GM23338 (cell line): ENCODE measurements at regions not wholly inside any gene's neighbourhood (a gene's known extent, or its start where the extent isn't known, plus 50 kb on each side); places are given as distances from the start of the nearest gene placed in this dataset.

Source experiments
- ATAC-seq: fragments of 200-7000 bp; cut with Tn5 transposase; 3 replicates; pipeline ENCODE4 v1.9.1; 2020
- DNase-seq: peaks from one replicate; pipeline ENCODE4 v3.0.0-alpha.2; 2015; ENCODE audit warnings: low spot score
- H2AFZ ChIP-seq: fragments of 200-600 bp; sonication (generic); 2 replicates; pipeline ENCODE4 v1.8.0; 2016; ENCODE audit warnings: antibody characterized with exemption, mild to moderate bottlenecking, moderate library complexity
- H3F3A ChIP-seq: fragments of 200-600 bp; sonication (generic); replicated peaks from 2 replicates; pipeline ENCODE4 v1.8.0; 2017; ENCODE audit warnings: antibody characterized with exemption, mixed run types, low read depth
- H3K27ac ChIP-seq: fragments of 200-600 bp; sonication (generic); 2 replicates; pipeline ENCODE4 v1.6.1; 2016; ENCODE audit warnings: low read depth
- H3K27me3 ChIP-seq: fragments of 200-600 bp; sonication (generic); 2 replicates; pipeline ENCODE4 v1.8.0; 2016; ENCODE audit warnings: mild to moderate bottlenecking, mixed run types, moderate library complexity; ENCODE audit not compliant: insufficient read depth
- H3K36me3 ChIP-seq: fragments of 200-600 bp; sonication (generic); 2 replicates; pipeline ENCODE4 v1.8.0; 2016; ENCODE audit warnings: mild to moderate bottlenecking; ENCODE audit not compliant: insufficient read depth
- H3K4me1 ChIP-seq: fragments of 200-600 bp; sonication (generic); 2 replicates; pipeline ENCODE4 v1.8.0; 2016; ENCODE audit warnings: mild to moderate bottlenecking, moderate library complexity; ENCODE audit not compliant: insufficient read depth
- H3K4me2 ChIP-seq: fragments of 200-600 bp; sonication (generic); 2 replicates; pipeline ENCODE4 v1.7.1; 2017; ENCODE audit warnings: mixed run types
- H3K4me3 ChIP-seq: fragments of 200-600 bp; sonication (generic); 2 replicates; pipeline ENCODE4 v1.6.1; 2016; ENCODE audit warnings: mixed run types
- H3K79me2 ChIP-seq: fragments of 200-600 bp; sonication (generic); replicated peaks from 2 replicates; pipeline ENCODE4 v1.8.0; 2017; ENCODE audit warnings: mild to moderate bottlenecking; ENCODE audit not compliant: insufficient read depth
- H3K9me2 ChIP-seq: fragments of 200-600 bp; sonication (generic); 2 replicates; pipeline ENCODE4 v1.8.0; 2017; ENCODE audit not compliant: insufficient read depth
- H4K20me1 ChIP-seq: fragments of 200-600 bp; sonication (generic); replicated peaks from 2 replicates; pipeline ENCODE4 v1.8.0; 2017; ENCODE audit warnings: mild to moderate bottlenecking; ENCODE audit not compliant: insufficient read depth
- H3K27ac Mint-ChIP-seq: 2 replicates; pipeline ENCODE4 v1.8.0; 2020; ENCODE audit warnings: inconsistent platforms, mild to moderate bottlenecking, moderate library complexity, mixed read lengths
- H3K27me3 Mint-ChIP-seq: 3 replicates; pipeline ENCODE4 v1.8.0; 2022; ENCODE audit warnings: low read depth, mild to moderate bottlenecking, moderate library complexity, mixed read lengths, inconsistent platforms; ENCODE audit not compliant: insufficient read depth, poor library complexity
- H3K36me3 Mint-ChIP-seq: 3 replicates; pipeline ENCODE4 v1.8.0; 2021; ENCODE audit warnings: low read depth, mild to moderate bottlenecking, inconsistent platforms, moderate library complexity, mixed read lengths
- H3K4me1 Mint-ChIP-seq: 3 replicates; pipeline ENCODE4 v1.8.0; 2020; ENCODE audit warnings: mild to moderate bottlenecking, inconsistent platforms, mixed read lengths
- H3K4me3 Mint-ChIP-seq: 3 replicates; pipeline ENCODE4 v1.8.0; 2021; ENCODE audit warnings: moderate library complexity, mild to moderate bottlenecking, inconsistent platforms, mixed read lengths
- H3K9me3 Mint-ChIP-seq: 3 replicates; pipeline ENCODE4 v1.8.0; 2020; ENCODE audit warnings: moderate library complexity, mild to moderate bottlenecking, inconsistent platforms, mixed read lengths
- CREB1 ChIP-seq: fragments of 250-450 bp; sonication (Bioruptor Pico); IDR thresholded peaks from 2 replicates; pipeline ENCODE4 v1.5.0; 2020; ENCODE audit warnings: low read depth, mild to moderate bottlenecking, moderate library complexity
- CTCF ChIP-seq, 2 experiments: fragments of 200-600 bp in 1 of 2; sonication (generic) in 1 of 2; conservative IDR thresholded peaks; 2 replicates each; pipeline versions ENCODE4 v1.5.1 to v1.6.1; 2016 to 2017; ENCODE audit warnings: antibody characterized with exemption in 2 of 2, low read depth in 2 of 2, mild to moderate bottlenecking in 2 of 2, moderate library complexity in 1 of 2
- ETS1 ChIP-seq: IDR thresholded peaks from 2 replicates; pipeline ENCODE4 v1.6.1; 2016; ENCODE audit warnings: antibody characterized with exemption
- EZH2 ChIP-seq: fragments of 200-600 bp; sonication (generic); IDR thresholded peaks from one replicate; pipeline ENCODE4 v1.8.0; 2017; ENCODE audit warnings: antibody characterized with exemption, mild to moderate bottlenecking, low read depth; ENCODE audit not compliant: unreplicated experiment
- EZH2phosphoT487 ChIP-seq: fragments of 200-600 bp; sonication (generic); IDR thresholded peaks from one replicate; pipeline ENCODE4 v1.8.1; 2018; ENCODE audit warnings: antibody characterized with exemption; ENCODE audit not compliant: unreplicated experiment
- JUNB ChIP-seq: IDR thresholded peaks from one replicate; pipeline ENCODE4 v1.6.1; 2016; ENCODE audit warnings: antibody characterized with exemption; ENCODE audit not compliant: unreplicated experiment
- NANOG ChIP-seq: IDR thresholded peaks from 2 replicates; pipeline ENCODE4 v1.6.1; 2016; ENCODE audit warnings: antibody characterized with exemption, borderline replicate concordance
- POLR2AphosphoS5 ChIP-seq: IDR thresholded peaks from 2 replicates; pipeline ENCODE4 v1.6.1; 2016; ENCODE audit warnings: antibody characterized with exemption, low read depth
- REST ChIP-seq: IDR thresholded peaks from one replicate; pipeline ENCODE4 v1.6.1; 2018; ENCODE audit warnings: antibody characterized with exemption; ENCODE audit not compliant: unreplicated experiment
- STAT1 ChIP-seq: IDR thresholded peaks from one replicate; pipeline ENCODE4 v1.6.1; 2016; ENCODE audit warnings: antibody characterized with exemption; ENCODE audit not compliant: unreplicated experiment
- ZNF114 ChIP-seq: fragments of 250-450 bp; sonication (Bioruptor Pico); IDR thresholded peaks from 2 replicates; pipeline ENCODE4 v1.5.0; 2020; ENCODE audit warnings: mild to moderate bottlenecking, moderate library complexity
- ZNF331 ChIP-seq: fragments of 250-450 bp; sonication (Bioruptor Pico); IDR thresholded peaks from 2 replicates; pipeline ENCODE4 v1.5.0; 2020; ENCODE audit warnings: low read depth, mild to moderate bottlenecking, moderate library complexity
- ZNF462 ChIP-seq: fragments of 250-450 bp; sonication (Bioruptor Pico); IDR thresholded peaks from 2 replicates; pipeline ENCODE4 v1.5.0; 2020; ENCODE audit warnings: mild to moderate bottlenecking, moderate library complexity

- H3K27me3 Mint-ChIP-seq: no peaks in the 10 kb centered on the region
- no peaks in the 10 kb centered on the region for H3K36me3 ChIP-seq
Measured at GRCh38 chr6:48377115-48377514, 266.1 kb upstream of the PTCHD4 start.

More at GRCh38 chr6:48377115-48377514, 266.1 kb upstream of the PTCHD4 start:
- H3K4me1 ChIP-seq: no peaks in the 10 kb centered on the region
- no peaks in the 10 kb centered on the region for H3K79me2 ChIP-seq
- Mint-ChIP-seq H3K36me3 (no peaks in the 10 kb centered on the region), H3K4me3 (no peak overlapping the region), H3K27ac (no peak overlapping the region), H3K4me1 (no peaks in the 10 kb centered on the region), H3K9me3 (peaks cover 4% of the 10 kb centered on the region)
- TF ChIP-seq EZH2phosphoT487: no peak
- no peak for TF ChIP-seq EZH2
- TF ChIP-seq CTCF (conservative IDR thresholded peaks at IDR 0.05; ENCODE audit: low read depth in 2 of 2): no peak
- no peak for TF ChIP-seq NANOG
- no peak for TF ChIP-seq POLR2AphosphoS5
- TF ChIP-seq CREB1 (CRISPR knock-in tag): no peak
- TF ChIP-seq JUNB: no peak
- no peak for TF ChIP-seq ZNF331
- TF ChIP-seq ZNF462: no peak
- no peak for TF ChIP-seq REST
- no peak for TF ChIP-seq ZNF114 (CRISPR knock-in tag)
- no peak for TF ChIP-seq STAT1
- TF ChIP-seq ETS1: no peak
- no peak overlapping the region for H3K27ac ChIP-seq
- H3K27me3 ChIP-seq: no peaks in the 10 kb centered on the region
- H3K4me2 ChIP-seq: no peak overlapping the region
- DNase-seq (no peak), ATAC-seq (no peak)
- H4K20me1 ChIP-seq: no peaks in the 10 kb centered on the region
- no peaks in the 10 kb centered on the region for H3K9me2 ChIP-seq
- no peaks in the 10 kb centered on the region for H3F3A ChIP-seq
- H2AFZ ChIP-seq: no peak overlapping the region
- H3K4me3 ChIP-seq: no peak overlapping the region
